CD4-positive, alpha-beta T cell (primary cell): ENCODE measurements at regions not wholly inside any gene's neighbourhood (a gene's known extent, or its start where the extent isn't known, plus 50 kb on each side); places are given as distances from the start of the nearest gene placed in this dataset.

Experiments
- ATAC-seq: fragments of 200-7000 bp; cut with Tn5 transposase; one replicate; pipeline ENCODE4 v1.10.0; 2022; ENCODE audit warnings: mild to moderate bottlenecking; ENCODE audit not compliant: poor library complexity
- CTCF ChIA-PET: fragments of 350-600 bp; sonication (Branson Sonifier 250); formaldehyde crosslinking; loops from one replicate; lab custom pipeline; 2021; ENCODE audit warnings: antibody characterized with exemption, inconsistent platforms; lab: Charles Lee
- POLR2A ChIA-PET: fragments of 350-600 bp; sonication (Branson Sonifier 250); formaldehyde crosslinking; loops from one replicate; lab custom pipeline; 2021; ENCODE audit warnings: antibody characterized with exemption, inconsistent platforms; lab: Charles Lee
- DNase-seq, 14 experiments: peaks; one replicate each; pipeline ENCODE4 v3.0.0-alpha.2; 2013 to 2020; ENCODE audit warnings: mixed read lengths in 2 of 14
- H3K27ac ChIP-seq, 2 donors: one replicate each; pipeline versions ENCODE4 v1.5.1 to v1.7.0; 2013; ENCODE audit warnings: low read length in 2 of 2, low read depth in 1 of 2, mild to moderate bottlenecking in 1 of 2
- H3K27me3 ChIP-seq, 2 experiments: 1 replicate in 1 of 2; 2 replicates in 1 of 2; pipeline versions ENCODE4 v1.6.1 to v1.7.0; 2013; ENCODE audit warnings: low read length in 2 of 2, control low read depth in 1 of 2, mild to moderate bottlenecking in 1 of 2, moderate library complexity in 1 of 2; ENCODE audit not compliant: insufficient read depth in 2 of 2, control insufficient read depth in 1 of 2
- H3K36me3 ChIP-seq: one replicate; pipeline ENCODE4 v1.6.1; 2013; ENCODE audit warnings: low read length, control low read depth; ENCODE audit not compliant: insufficient read depth
- H3K4me1 ChIP-seq: one replicate; pipeline ENCODE4 v1.6.1; 2013; ENCODE audit warnings: low read length, control low read depth; ENCODE audit not compliant: insufficient read depth
- H3K4me3 ChIP-seq: one replicate; pipeline ENCODE4 v1.5.1; 2013; ENCODE audit warnings: mild to moderate bottlenecking, low read length, moderate library complexity
- H3K9me3 ChIP-seq, 2 experiments: 1 replicate in 1 of 2; 2 replicates in 1 of 2; pipeline versions ENCODE4 v1.6.1 to v1.7.0; 2013; ENCODE audit warnings: low read length in 2 of 2, mild to moderate bottlenecking in 2 of 2, control low read depth in 1 of 2, moderate library complexity in 1 of 2; ENCODE audit not compliant: control insufficient read depth in 1 of 2, insufficient read depth in 1 of 2
- H3K27ac Mint-ChIP-seq: one replicate; pipeline ENCODE4 v1.8.0; 2020; ENCODE audit warnings: mixed read lengths
- H3K27me3 Mint-ChIP-seq: one replicate; pipeline ENCODE4 v1.8.0; 2021; ENCODE audit warnings: mixed read lengths
- H3K36me3 Mint-ChIP-seq: one replicate; pipeline ENCODE4 v1.8.0; 2021; ENCODE audit warnings: low read depth, mixed read lengths
- H3K4me1 Mint-ChIP-seq: one replicate; pipeline ENCODE4 v1.8.0; 2021; ENCODE audit warnings: low read depth, mixed read lengths
- H3K4me3 Mint-ChIP-seq: one replicate; pipeline ENCODE4 v1.8.0; 2020; ENCODE audit warnings: mild to moderate bottlenecking, mixed read lengths
- H3K9me3 Mint-ChIP-seq: one replicate; pipeline ENCODE4 v1.8.0; 2020; ENCODE audit warnings: mixed read lengths
- intact Hi-C, 2 experiments: fragments of 100-400 bp; cut with DNase I in 1 of 2; cut with micrococcal nuclease in 1 of 2; formaldehyde crosslinking; loops; one replicate each; pipeline versions ENCODE4 v1.15.1 to v1.9.0; 2023 to 2025; cut with DNase I, micrococcal nuclease
- TF ChIP-seq, protein P1 (sequence below): fragments of 200-600 bp; IDR thresholded peaks from one replicate; pipeline ENCODE4 v1.8.0; 2022; ENCODE audit warnings: antibody characterized with exemption, mild to moderate bottlenecking

GRCh38 chr16:87086575-87086974, 230.6 kb downstream of the C16orf95 start:
- H3K27me3 Mint-ChIP-seq: no peaks in the 10 kb centered on the region
- no peaks in the 10 kb centered on the region for H3K4me1 Mint-ChIP-seq
- ATAC-seq (no peak), DNase-seq (no peak)
- ChIA-PET CTCF (no interaction called here), POLR2A (no interaction called here)
- H3K36me3 Mint-ChIP-seq: no peaks in the 10 kb centered on the region
- H3K9me3 Mint-ChIP-seq: peaks cover 9% of the 10 kb centered on the region
- no peaks in the 10 kb centered on the region for H3K27me3 ChIP-seq
- H3K27ac ChIP-seq: no peak overlapping the region
- intact Hi-C loops: no loop called here
- H3K27ac Mint-ChIP-seq: no peak overlapping the region
- no peak overlapping the region for H3K4me3 Mint-ChIP-seq
- H3K36me3 ChIP-seq: no peaks in the 10 kb centered on the region
- no peak overlapping the region for H3K4me3 ChIP-seq
- peaks cover 0 to 5% of the 10 kb centered on the region in 2 experiments for H3K9me3 ChIP-seq
- H3K4me1 ChIP-seq: no peaks in the 10 kb centered on the region
- TF ChIP-seq, protein P1, sequence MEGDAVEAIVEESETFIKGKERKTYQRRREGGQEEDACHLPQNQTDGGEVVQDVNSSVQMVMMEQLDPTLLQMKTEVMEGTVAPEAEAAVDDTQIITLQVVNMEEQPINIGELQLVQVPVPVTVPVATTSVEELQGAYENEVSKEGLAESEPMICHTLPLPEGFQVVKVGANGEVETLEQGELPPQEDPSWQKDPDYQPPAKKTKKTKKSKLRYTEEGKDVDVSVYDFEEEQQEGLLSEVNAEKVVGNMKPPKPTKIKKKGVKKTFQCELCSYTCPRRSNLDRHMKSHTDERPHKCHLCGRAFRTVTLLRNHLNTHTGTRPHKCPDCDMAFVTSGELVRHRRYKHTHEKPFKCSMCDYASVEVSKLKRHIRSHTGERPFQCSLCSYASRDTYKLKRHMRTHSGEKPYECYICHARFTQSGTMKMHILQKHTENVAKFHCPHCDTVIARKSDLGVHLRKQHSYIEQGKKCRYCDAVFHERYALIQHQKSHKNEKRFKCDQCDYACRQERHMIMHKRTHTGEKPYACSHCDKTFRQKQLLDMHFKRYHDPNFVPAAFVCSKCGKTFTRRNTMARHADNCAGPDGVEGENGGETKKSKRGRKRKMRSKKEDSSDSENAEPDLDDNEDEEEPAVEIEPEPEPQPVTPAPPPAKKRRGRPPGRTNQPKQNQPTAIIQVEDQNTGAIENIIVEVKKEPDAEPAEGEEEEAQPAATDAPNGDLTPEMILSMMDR: no peak

DNA sequence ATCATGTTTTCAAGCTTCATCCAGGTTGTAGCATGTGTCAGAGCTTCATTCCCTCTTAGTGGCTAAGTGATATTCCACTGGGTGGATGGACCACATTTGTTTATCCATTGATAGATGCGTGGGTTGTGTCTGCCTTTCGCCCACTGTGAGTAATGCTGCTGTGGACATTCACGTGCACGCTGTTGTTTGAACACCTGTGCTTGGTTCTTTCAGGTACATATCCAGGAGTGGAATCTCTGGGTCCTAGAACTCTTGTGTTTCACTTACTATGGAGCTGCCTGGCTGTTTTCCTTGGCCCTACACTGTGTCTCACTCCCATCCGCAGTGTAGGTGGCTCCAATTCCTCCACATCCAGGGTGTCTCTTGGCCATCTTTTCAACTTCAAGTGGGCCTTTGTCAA, 224.2 kb downstream of the C16orf95 start:
- no peaks in the 10 kb centered on the region for H3K27me3 ChIP-seq
- TF ChIP-seq, protein P1: no peak
- no peak overlapping the region for H3K4me3 Mint-ChIP-seq
- no peaks in the 10 kb centered on the region for H3K4me1 ChIP-seq
- no peak overlapping the region for H3K27ac Mint-ChIP-seq
- H3K4me1 Mint-ChIP-seq: no peaks in the 10 kb centered on the region
- no peak overlapping the region for H3K4me3 ChIP-seq
- no peak for ATAC-seq
- H3K36me3 Mint-ChIP-seq: no peaks in the 10 kb centered on the region
- no peaks in the 10 kb centered on the region for H3K36me3 ChIP-seq
- intact Hi-C loops: no loop called here
- no peaks in the 10 kb centered on the region for H3K9me3 ChIP-seq
- CTCF ChIA-PET: no interaction called here
- H3K27ac ChIP-seq: no peak overlapping the region
- no peaks in the 10 kb centered on the region for H3K27me3 Mint-ChIP-seq
- DNase-seq: no peak
- POLR2A ChIA-PET: no interaction called here
- no peaks in the 10 kb centered on the region for H3K9me3 Mint-ChIP-seq

DNA sequence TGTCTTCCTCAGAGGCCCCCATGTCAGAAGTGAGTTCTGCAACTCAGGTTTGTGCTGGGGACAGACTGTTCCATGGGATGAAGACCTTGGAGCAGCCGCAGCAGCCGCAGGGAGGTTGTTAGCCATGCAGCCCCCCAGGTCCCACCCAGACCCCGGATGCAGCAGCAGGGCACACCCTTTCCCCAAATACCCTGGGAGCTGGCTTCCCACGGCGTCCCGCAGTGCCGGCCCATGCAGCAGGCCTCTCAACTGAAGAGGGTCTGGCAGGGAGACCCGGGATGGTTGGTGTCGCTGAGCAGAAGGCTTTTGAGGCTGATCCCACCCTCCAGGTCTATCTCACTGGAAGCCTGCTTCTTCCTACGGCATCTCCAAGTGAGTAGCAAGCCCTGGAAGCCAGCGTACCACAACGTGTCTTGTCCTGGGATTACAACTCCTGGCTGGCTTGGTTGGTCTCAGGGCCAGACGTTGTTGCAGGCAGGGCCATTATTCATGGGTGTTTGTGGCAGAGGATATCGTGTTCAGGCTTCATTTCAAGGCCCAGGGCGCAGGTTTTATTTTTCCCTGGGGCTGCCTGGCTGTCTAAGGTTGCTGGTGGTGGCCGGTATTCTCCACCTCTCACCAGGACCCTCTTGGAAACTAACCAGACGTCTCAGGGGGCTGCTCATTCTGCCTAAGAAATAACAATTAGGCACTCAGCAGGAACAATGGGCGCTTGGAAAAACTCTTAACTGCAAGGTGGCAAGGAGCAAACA, 223.2 kb downstream of the C16orf95 start:
- Histone ChIP-seq H3K36me3 (no peaks in the 10 kb centered on the region), H3K4me3 (no peak overlapping the region), H3K27me3 (no peaks in the 10 kb centered on the region), H3K27ac (no peak overlapping the region), H3K9me3 (no peaks in the 10 kb centered on the region), H3K4me1 (no peaks in the 10 kb centered on the region)
- Mint-ChIP-seq H3K9me3 (no peaks in the 10 kb centered on the region), H3K4me3 (no peak overlapping the region), H3K27ac (no peak overlapping the region), H3K36me3 (no peaks in the 10 kb centered on the region), H3K27me3 (peaks cover 5% of the 10 kb centered on the region), H3K4me1 (no peaks in the 10 kb centered on the region)
- POLR2A ChIA-PET: no interaction called here
- DNase-seq (no peak), ATAC-seq (no peak)
- TF ChIP-seq, protein P1: no peak
- CTCF ChIA-PET: no interaction called here
- intact Hi-C loops: no loop called here
